H9 (cell line): ENCODE measurements at regions not wholly inside any gene's neighbourhood (a gene's known extent, or its start where the extent isn't known, plus 50 kb on each side); places are given as distances from the start of the nearest gene placed in this dataset.
A peak's percentile ranks its signal among the peaks of the same experiment; 100 is the strongest.

Experiments used
- DNase-seq: peaks from one replicate; pipeline ENCODE4 v3.0.0-alpha.2; 2017
- H2AFZ ChIP-seq: one replicate; pipeline ENCODE4 v1.6.1; 2013; ENCODE audit warnings: mild to moderate bottlenecking, low read length, control low read depth, moderate library complexity
- H2AK5ac ChIP-seq: 2 replicates; pipeline ENCODE4 v1.6.1; 2013; ENCODE audit warnings: low read length, control low read depth, mixed read lengths; ENCODE audit not compliant: insufficient read length
- H2BK120ac ChIP-seq: one replicate; pipeline ENCODE4 v1.6.1; 2013; ENCODE audit warnings: low read depth, mild to moderate bottlenecking, low read length, control low read depth, inconsistent platforms; ENCODE audit not compliant: poor library complexity, severe bottlenecking
- H2BK12ac ChIP-seq: 2 replicates; pipeline ENCODE4 v1.6.1; 2013; ENCODE audit warnings: low read length, control low read depth, mixed read lengths, low read depth; ENCODE audit not compliant: insufficient read length
- H2BK15ac ChIP-seq: 2 replicates; pipeline ENCODE4 v1.6.1; 2013; ENCODE audit warnings: low read depth, low read length, control low read depth
- H2BK20ac ChIP-seq: one replicate; pipeline ENCODE4 v1.6.1; 2013; ENCODE audit warnings: low read depth, mild to moderate bottlenecking, low read length, control low read depth, inconsistent platforms; ENCODE audit not compliant: poor library complexity, severe bottlenecking
- H2BK5ac ChIP-seq: 2 replicates; pipeline ENCODE4 v1.6.1; 2013; ENCODE audit warnings: low read length, control low read depth, mixed read lengths; ENCODE audit not compliant: insufficient read length
- H3K14ac ChIP-seq: 2 replicates; pipeline ENCODE4 v1.6.1; 2013; ENCODE audit warnings: low read length, control low read depth; ENCODE audit not compliant: insufficient read depth
- H3K18ac ChIP-seq: 2 replicates; pipeline ENCODE4 v1.6.1; 2013; ENCODE audit warnings: low read depth, mild to moderate bottlenecking, mixed read lengths, low read length, control low read depth; ENCODE audit not compliant: insufficient read length
- H3K23ac ChIP-seq: 2 replicates; pipeline ENCODE4 v1.6.1; 2013; ENCODE audit warnings: low read length, control low read depth, mixed read lengths, low read depth; ENCODE audit not compliant: insufficient read length
- H3K23me2 ChIP-seq: 2 replicates; pipeline ENCODE4 v1.6.1; 2013; ENCODE audit warnings: low read depth, mild to moderate bottlenecking, mixed read lengths, low read length, control low read depth; ENCODE audit not compliant: insufficient read length, poor library complexity, severe bottlenecking
- H3K27ac ChIP-seq: 2 replicates; pipeline ENCODE4 v1.5.1; 2013; ENCODE audit warnings: low read length, control low read depth, mixed read lengths, low read depth; ENCODE audit not compliant: insufficient read length
- H3K27me3 ChIP-seq: 2 replicates; pipeline ENCODE4 v1.6.1; 2013; ENCODE audit warnings: low read length, control low read depth, inconsistent platforms; ENCODE audit not compliant: insufficient read depth
- H3K4ac ChIP-seq: 2 replicates; pipeline ENCODE4 v1.6.1; 2013; ENCODE audit warnings: low read depth, mild to moderate bottlenecking, control low read depth, inconsistent platforms, low read length, moderate library complexity
- H3K4me1 ChIP-seq: 2 replicates; pipeline ENCODE4 v1.6.1; 2013; ENCODE audit warnings: low read length, control low read depth, inconsistent platforms; ENCODE audit not compliant: insufficient read depth
- H3K4me2 ChIP-seq: 2 replicates; pipeline ENCODE4 v1.6.1; 2013; ENCODE audit warnings: low read length, control low read depth, mixed read lengths; ENCODE audit not compliant: insufficient read length, insufficient read depth
- H3K56ac ChIP-seq: 2 replicates; pipeline ENCODE4 v1.6.1; 2013; ENCODE audit warnings: low read depth, mild to moderate bottlenecking, mixed read lengths, low read length, control low read depth; ENCODE audit not compliant: insufficient read length
- H3K79me1 ChIP-seq: 2 replicates; pipeline ENCODE4 v1.6.1; 2013; ENCODE audit warnings: low read depth, mild to moderate bottlenecking, moderate library complexity, low read length, control low read depth, inconsistent platforms; ENCODE audit not compliant: insufficient read depth, poor library complexity, severe bottlenecking
- H3K79me2 ChIP-seq: 2 replicates; pipeline ENCODE4 v1.6.1; 2013; ENCODE audit warnings: low read length, control low read depth, inconsistent platforms; ENCODE audit not compliant: insufficient read depth
- H3K9ac ChIP-seq: 2 replicates; pipeline ENCODE4 v1.6.1; 2013; ENCODE audit warnings: low read length, control low read depth, mixed read lengths; ENCODE audit not compliant: insufficient read length; ENCODE audit errors: extremely low read depth
- H3K9me3 ChIP-seq: one replicate; pipeline ENCODE4 v1.6.1; 2013; ENCODE audit warnings: low read depth, low read length, inconsistent platforms; ENCODE audit not compliant: control insufficient read depth
- H3T11ph ChIP-seq: one replicate; pipeline ENCODE4 v1.6.1; 2013; ENCODE audit warnings: mild to moderate bottlenecking, low read length, control low read depth, inconsistent platforms
- H4K20me1 ChIP-seq: one replicate; pipeline ENCODE4 v1.6.1; 2013; ENCODE audit not compliant: control insufficient read depth, insufficient read length, insufficient read depth
- H4K5ac ChIP-seq: 2 replicates; pipeline ENCODE4 v1.6.1; 2013; ENCODE audit warnings: low read depth, mild to moderate bottlenecking, mixed read lengths, low read length, control low read depth; ENCODE audit not compliant: insufficient read length
- H4K8ac ChIP-seq: replicated peaks from 2 replicates; pipeline ENCODE4 v1.6.1; 2013; ENCODE audit warnings: low read length, control low read depth, mixed read lengths, low read depth; ENCODE audit not compliant: insufficient read length
- H4K91ac ChIP-seq: 2 replicates; pipeline ENCODE4 v1.6.1; 2013; ENCODE audit warnings: low read depth, mild to moderate bottlenecking, moderate library complexity, mixed read lengths, low read length, control low read depth; ENCODE audit not compliant: insufficient read length
- H3K27ac Mint-ChIP-seq, 3 experiments: 2 replicates in 2 of 3; 3 replicates in 1 of 3; pipeline ENCODE4 v1.8.0; 2020 to 2021; ENCODE audit warnings: mixed read lengths in 3 of 3, mild to moderate bottlenecking in 1 of 3, moderate library complexity in 1 of 3
- H3K27me3 Mint-ChIP-seq: 2 replicates; pipeline ENCODE4 v1.8.0; 2021; ENCODE audit warnings: low read depth, mild to moderate bottlenecking, moderate library complexity, mixed read lengths
- H3K36me3 Mint-ChIP-seq, 3 experiments: 2 replicates in 2 of 3; 3 replicates in 1 of 3; pipeline ENCODE4 v1.8.0; 2020 to 2021; ENCODE audit warnings: low read depth in 3 of 3, mixed read lengths in 3 of 3; ENCODE audit not compliant: insufficient read depth in 1 of 3
- H3K4me1 Mint-ChIP-seq, 2 experiments: 2 replicates each; pipeline ENCODE4 v1.8.0; 2020; ENCODE audit warnings: mixed read lengths in 2 of 2
- H3K4me3 Mint-ChIP-seq, 2 experiments: 2 replicates in 1 of 2; 3 replicates in 1 of 2; pipeline ENCODE4 v1.8.0; 2020 to 2021; ENCODE audit warnings: mild to moderate bottlenecking in 2 of 2, mixed read lengths in 2 of 2, moderate library complexity in 1 of 2
- H3K9me3 Mint-ChIP-seq, 2 experiments: 2 replicates in 1 of 2; 3 replicates in 1 of 2; pipeline ENCODE4 v1.8.0; 2020; ENCODE audit warnings: mild to moderate bottlenecking in 2 of 2, mixed read lengths in 2 of 2, moderate library complexity in 1 of 2
- CTCF ChIP-seq: fragments of 200-600 bp; sonication (generic); conservative IDR thresholded peaks from 3 replicates; pipeline ENCODE4 v1.8.0; 2021; ENCODE audit warnings: antibody characterized with exemption, mild to moderate bottlenecking
- WGBS: extraction: QIAGEN DNeasy Blood & Tissue Kit; methylation state at CpG from one replicate; pipeline ENCODE4 v1.1.7; 2013; ENCODE audit warnings: missing lambda C conversion rate, low lambda C conversion rate, mixed read lengths; ENCODE audit not compliant: insufficient read length; ENCODE audit errors: extremely low coverage; 5-methylcytosine and 5-hydroxymethylcytosine counted together

- Histone ChIP-seq H2BK12ac (no peak overlapping the region), H4K91ac (no peak overlapping the region), H4K8ac (no peak overlapping the region), H3K4me1 (no peaks in the 10 kb centered on the region), H3K56ac (no peak overlapping the region), H3T11ph (no peak overlapping the region), H3K14ac (peak overlapping the region; percentile 8; the same call in 1 of the 2 replicates), H3K79me2 (no peaks in the 10 kb centered on the region), H3K79me1 (no peaks in the 10 kb centered on the region), H2AK5ac (no peak overlapping the region), H3K27me3 (no peaks in the 10 kb centered on the region), H3K4me2 (no peak overlapping the region), H2BK120ac (no peak overlapping the region), H4K5ac (no peak overlapping the region), H2BK5ac (no peak overlapping the region), H2BK20ac (no peak overlapping the region), H3K23me2 (no peaks in the 10 kb centered on the region), H3K18ac (peak overlapping the region; percentile 38), H3K23ac (no peak overlapping the region), H3K9me3 (no peaks in the 10 kb centered on the region), H4K20me1 (no peaks in the 10 kb centered on the region), H3K4ac (no peak overlapping the region), H3K27ac (no peak overlapping the region), H2AFZ (no peak overlapping the region), H2BK15ac (no peak overlapping the region), H3K9ac (no peak overlapping the region)
- TF ChIP-seq CTCF: no peak
- no peaks in the 10 kb centered on the region for H3K9me3 Mint-ChIP-seq
- H3K36me3 Mint-ChIP-seq: no peaks in the 10 kb centered on the region
- no peaks in the 10 kb centered on the region for H3K27me3 Mint-ChIP-seq
- no peak overlapping the region for H3K4me3 Mint-ChIP-seq
- 0 out of 4 replicates have a peak, but pooled peaks cover 0 to 3% of the 10 kb centered on the region in 2 experiments for H3K4me1 Mint-ChIP-seq
- DNase-seq: no peak
- no CpG with 5 or more reads among the region's 4 CpGs for WGBS
- no peak overlapping the region for H3K27ac Mint-ChIP-seq
Observed at GRCh38 chr5:156155598-156155997, 171.4 kb upstream of the SGCD start.
